GM23338 (cell line): ENCODE measurements at regions not wholly inside any gene's neighbourhood (a gene's known extent, or its start where the extent isn't known, plus 50 kb on each side); places are given as distances from the start of the nearest gene placed in this dataset.

ENCODE experiments used
- ATAC-seq: fragments of 200-7000 bp; cut with Tn5 transposase; 3 replicates; pipeline ENCODE4 v1.9.1; 2020
- DNase-seq: peaks from one replicate; pipeline ENCODE4 v3.0.0-alpha.2; 2015; ENCODE audit warnings: low spot score
- H2AFZ ChIP-seq: fragments of 200-600 bp; sonication (generic); 2 replicates; pipeline ENCODE4 v1.8.0; 2016; ENCODE audit warnings: antibody characterized with exemption, mild to moderate bottlenecking, moderate library complexity
- H3F3A ChIP-seq: fragments of 200-600 bp; sonication (generic); replicated peaks from 2 replicates; pipeline ENCODE4 v1.8.0; 2017; ENCODE audit warnings: antibody characterized with exemption, mixed run types, low read depth
- H3K27ac ChIP-seq: fragments of 200-600 bp; sonication (generic); 2 replicates; pipeline ENCODE4 v1.6.1; 2016; ENCODE audit warnings: low read depth
- H3K27me3 ChIP-seq: fragments of 200-600 bp; sonication (generic); 2 replicates; pipeline ENCODE4 v1.8.0; 2016; ENCODE audit warnings: mild to moderate bottlenecking, mixed run types, moderate library complexity; ENCODE audit not compliant: insufficient read depth
- H3K36me3 ChIP-seq: fragments of 200-600 bp; sonication (generic); 2 replicates; pipeline ENCODE4 v1.8.0; 2016; ENCODE audit warnings: mild to moderate bottlenecking; ENCODE audit not compliant: insufficient read depth
- H3K4me1 ChIP-seq: fragments of 200-600 bp; sonication (generic); 2 replicates; pipeline ENCODE4 v1.8.0; 2016; ENCODE audit warnings: mild to moderate bottlenecking, moderate library complexity; ENCODE audit not compliant: insufficient read depth
- H3K4me2 ChIP-seq: fragments of 200-600 bp; sonication (generic); 2 replicates; pipeline ENCODE4 v1.7.1; 2017; ENCODE audit warnings: mixed run types
- H3K4me3 ChIP-seq: fragments of 200-600 bp; sonication (generic); 2 replicates; pipeline ENCODE4 v1.6.1; 2016; ENCODE audit warnings: mixed run types
- H3K79me2 ChIP-seq: fragments of 200-600 bp; sonication (generic); replicated peaks from 2 replicates; pipeline ENCODE4 v1.8.0; 2017; ENCODE audit warnings: mild to moderate bottlenecking; ENCODE audit not compliant: insufficient read depth
- H3K9me2 ChIP-seq: fragments of 200-600 bp; sonication (generic); 2 replicates; pipeline ENCODE4 v1.8.0; 2017; ENCODE audit not compliant: insufficient read depth
- H4K20me1 ChIP-seq: fragments of 200-600 bp; sonication (generic); replicated peaks from 2 replicates; pipeline ENCODE4 v1.8.0; 2017; ENCODE audit warnings: mild to moderate bottlenecking; ENCODE audit not compliant: insufficient read depth
- H3K27ac Mint-ChIP-seq: 2 replicates; pipeline ENCODE4 v1.8.0; 2020; ENCODE audit warnings: inconsistent platforms, mild to moderate bottlenecking, moderate library complexity, mixed read lengths
- H3K27me3 Mint-ChIP-seq: 3 replicates; pipeline ENCODE4 v1.8.0; 2022; ENCODE audit warnings: low read depth, mild to moderate bottlenecking, moderate library complexity, mixed read lengths, inconsistent platforms; ENCODE audit not compliant: insufficient read depth, poor library complexity
- H3K36me3 Mint-ChIP-seq: 3 replicates; pipeline ENCODE4 v1.8.0; 2021; ENCODE audit warnings: low read depth, mild to moderate bottlenecking, inconsistent platforms, moderate library complexity, mixed read lengths
- H3K4me1 Mint-ChIP-seq: 3 replicates; pipeline ENCODE4 v1.8.0; 2020; ENCODE audit warnings: mild to moderate bottlenecking, inconsistent platforms, mixed read lengths
- H3K4me3 Mint-ChIP-seq: 3 replicates; pipeline ENCODE4 v1.8.0; 2021; ENCODE audit warnings: moderate library complexity, mild to moderate bottlenecking, inconsistent platforms, mixed read lengths
- H3K9me3 Mint-ChIP-seq: 3 replicates; pipeline ENCODE4 v1.8.0; 2020; ENCODE audit warnings: moderate library complexity, mild to moderate bottlenecking, inconsistent platforms, mixed read lengths
- EZH2 ChIP-seq: fragments of 200-600 bp; sonication (generic); IDR thresholded peaks from one replicate; pipeline ENCODE4 v1.8.0; 2017; ENCODE audit warnings: antibody characterized with exemption, mild to moderate bottlenecking, low read depth; ENCODE audit not compliant: unreplicated experiment
- EZH2phosphoT487 ChIP-seq: fragments of 200-600 bp; sonication (generic); IDR thresholded peaks from one replicate; pipeline ENCODE4 v1.8.1; 2018; ENCODE audit warnings: antibody characterized with exemption; ENCODE audit not compliant: unreplicated experiment
- JUNB ChIP-seq: IDR thresholded peaks from one replicate; pipeline ENCODE4 v1.6.1; 2016; ENCODE audit warnings: antibody characterized with exemption; ENCODE audit not compliant: unreplicated experiment
- NANOG ChIP-seq: IDR thresholded peaks from 2 replicates; pipeline ENCODE4 v1.6.1; 2016; ENCODE audit warnings: antibody characterized with exemption, borderline replicate concordance
- POLR2AphosphoS5 ChIP-seq: IDR thresholded peaks from 2 replicates; pipeline ENCODE4 v1.6.1; 2016; ENCODE audit warnings: antibody characterized with exemption, low read depth
- STAT1 ChIP-seq: IDR thresholded peaks from one replicate; pipeline ENCODE4 v1.6.1; 2016; ENCODE audit warnings: antibody characterized with exemption; ENCODE audit not compliant: unreplicated experiment
- ZNF331 ChIP-seq: fragments of 250-450 bp; sonication (Bioruptor Pico); IDR thresholded peaks from 2 replicates; pipeline ENCODE4 v1.5.0; 2020; ENCODE audit warnings: low read depth, mild to moderate bottlenecking, moderate library complexity
- TF ChIP-seq, protein P1 (sequence below): IDR thresholded peaks from 2 replicates; pipeline ENCODE4 v1.6.1; 2016; ENCODE audit warnings: antibody characterized with exemption
- TF ChIP-seq, protein P2 (sequence below): IDR thresholded peaks from one replicate; pipeline ENCODE4 v1.6.1; 2018; ENCODE audit warnings: antibody characterized with exemption; ENCODE audit not compliant: unreplicated experiment
- TF ChIP-seq, protein P3 (sequence below), 2 experiments: fragments of 200-600 bp in 1 of 2; sonication (generic) in 1 of 2; conservative IDR thresholded peaks; 2 replicates each; pipeline versions ENCODE4 v1.5.1 to v1.6.1; 2016 to 2017; ENCODE audit warnings: antibody characterized with exemption in 2 of 2, low read depth in 2 of 2, mild to moderate bottlenecking in 2 of 2, moderate library complexity in 1 of 2
- TF ChIP-seq, protein P4 (sequence below): fragments of 250-450 bp; sonication (Bioruptor Pico); IDR thresholded peaks from 2 replicates; pipeline ENCODE4 v1.5.0; 2020; ENCODE audit warnings: mild to moderate bottlenecking, moderate library complexity

DNA sequence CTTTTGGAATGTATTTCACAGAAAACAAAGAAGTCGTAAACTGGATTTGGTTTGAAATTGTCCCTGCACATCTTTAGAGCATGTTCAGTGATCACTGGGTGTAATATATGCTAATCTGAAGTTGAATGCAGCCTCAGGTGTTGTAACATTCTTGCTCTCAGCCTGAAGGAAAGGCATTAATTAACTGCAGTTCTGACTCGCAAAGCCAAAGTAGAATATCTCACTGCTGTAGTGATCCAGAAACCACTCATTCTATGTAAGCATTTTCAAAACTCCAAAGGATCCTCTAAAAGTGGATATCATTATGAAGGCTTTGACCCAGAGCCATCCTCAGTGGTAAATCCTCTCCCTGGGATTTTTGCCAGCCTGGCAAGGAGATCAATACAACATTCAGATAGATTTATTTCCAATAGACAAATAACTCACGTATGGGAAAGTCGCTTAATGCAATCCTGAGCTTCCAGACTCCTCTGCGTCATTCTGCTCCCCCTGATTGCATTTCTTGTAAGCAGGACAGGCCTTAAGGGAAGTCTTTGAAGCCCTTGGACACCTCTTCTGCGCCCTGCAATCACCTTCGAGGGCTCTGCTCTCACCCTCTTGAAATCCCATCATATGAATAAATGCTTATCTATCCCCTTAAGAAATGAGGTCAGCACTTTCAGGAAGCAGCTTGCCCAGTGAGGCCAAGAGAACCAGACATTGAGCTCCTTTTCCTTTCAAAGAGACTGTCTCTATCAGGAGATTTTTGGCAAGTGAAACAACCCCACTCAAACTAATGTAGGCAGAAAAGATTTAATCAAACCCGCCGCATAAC is 301.7 kb upstream of the NBEA start:
- H3K27me3 ChIP-seq = no peaks in the 10 kb centered on the region
- Mint-ChIP-seq H3K27me3 (peaks cover 2% of the 10 kb centered on the region), H3K9me3 (no peaks in the 10 kb centered on the region), H3K4me3 (no peak overlapping the region), H3K4me1 (peaks cover 38% of the 10 kb centered on the region), H3K36me3 (no peaks in the 10 kb centered on the region), H3K27ac (peak overlapping the region; percentile 5; the same call in 1 of the 2 replicates)
- H4K20me1 ChIP-seq = no peaks in the 10 kb centered on the region
- H2AFZ ChIP-seq = peak overlapping the region; percentile 66; the same call in 1 of the 2 replicates
- H3K79me2 ChIP-seq = no peaks in the 10 kb centered on the region
- peaks cover 10% of the 10 kb centered on the region; the same call in 1 of the 2 replicates for H3K9me2 ChIP-seq
- no peak overlapping the region for H3K4me3 ChIP-seq
- H3K36me3 ChIP-seq = no peaks in the 10 kb centered on the region
- H3K4me1 ChIP-seq = peaks cover 18% of the 10 kb centered on the region
- ATAC-seq (no peak), DNase-seq (no peak)
- no peak overlapping the region for H3K27ac ChIP-seq
- TF ChIP-seq, protein P1, sequence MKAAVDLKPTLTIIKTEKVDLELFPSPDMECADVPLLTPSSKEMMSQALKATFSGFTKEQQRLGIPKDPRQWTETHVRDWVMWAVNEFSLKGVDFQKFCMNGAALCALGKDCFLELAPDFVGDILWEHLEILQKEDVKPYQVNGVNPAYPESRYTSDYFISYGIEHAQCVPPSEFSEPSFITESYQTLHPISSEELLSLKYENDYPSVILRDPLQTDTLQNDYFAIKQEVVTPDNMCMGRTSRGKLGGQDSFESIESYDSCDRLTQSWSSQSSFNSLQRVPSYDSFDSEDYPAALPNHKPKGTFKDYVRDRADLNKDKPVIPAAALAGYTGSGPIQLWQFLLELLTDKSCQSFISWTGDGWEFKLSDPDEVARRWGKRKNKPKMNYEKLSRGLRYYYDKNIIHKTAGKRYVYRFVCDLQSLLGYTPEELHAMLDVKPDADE = no peak
- TF ChIP-seq POLR2AphosphoS5 = no peak
- TF ChIP-seq, protein P2, sequence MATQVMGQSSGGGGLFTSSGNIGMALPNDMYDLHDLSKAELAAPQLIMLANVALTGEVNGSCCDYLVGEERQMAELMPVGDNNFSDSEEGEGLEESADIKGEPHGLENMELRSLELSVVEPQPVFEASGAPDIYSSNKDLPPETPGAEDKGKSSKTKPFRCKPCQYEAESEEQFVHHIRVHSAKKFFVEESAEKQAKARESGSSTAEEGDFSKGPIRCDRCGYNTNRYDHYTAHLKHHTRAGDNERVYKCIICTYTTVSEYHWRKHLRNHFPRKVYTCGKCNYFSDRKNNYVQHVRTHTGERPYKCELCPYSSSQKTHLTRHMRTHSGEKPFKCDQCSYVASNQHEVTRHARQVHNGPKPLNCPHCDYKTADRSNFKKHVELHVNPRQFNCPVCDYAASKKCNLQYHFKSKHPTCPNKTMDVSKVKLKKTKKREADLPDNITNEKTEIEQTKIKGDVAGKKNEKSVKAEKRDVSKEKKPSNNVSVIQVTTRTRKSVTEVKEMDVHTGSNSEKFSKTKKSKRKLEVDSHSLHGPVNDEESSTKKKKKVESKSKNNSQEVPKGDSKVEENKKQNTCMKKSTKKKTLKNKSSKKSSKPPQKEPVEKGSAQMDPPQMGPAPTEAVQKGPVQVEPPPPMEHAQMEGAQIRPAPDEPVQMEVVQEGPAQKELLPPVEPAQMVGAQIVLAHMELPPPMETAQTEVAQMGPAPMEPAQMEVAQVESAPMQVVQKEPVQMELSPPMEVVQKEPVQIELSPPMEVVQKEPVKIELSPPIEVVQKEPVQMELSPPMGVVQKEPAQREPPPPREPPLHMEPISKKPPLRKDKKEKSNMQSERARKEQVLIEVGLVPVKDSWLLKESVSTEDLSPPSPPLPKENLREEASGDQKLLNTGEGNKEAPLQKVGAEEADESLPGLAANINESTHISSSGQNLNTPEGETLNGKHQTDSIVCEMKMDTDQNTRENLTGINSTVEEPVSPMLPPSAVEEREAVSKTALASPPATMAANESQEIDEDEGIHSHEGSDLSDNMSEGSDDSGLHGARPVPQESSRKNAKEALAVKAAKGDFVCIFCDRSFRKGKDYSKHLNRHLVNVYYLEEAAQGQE = no peak
- TF ChIP-seq, protein P3, sequence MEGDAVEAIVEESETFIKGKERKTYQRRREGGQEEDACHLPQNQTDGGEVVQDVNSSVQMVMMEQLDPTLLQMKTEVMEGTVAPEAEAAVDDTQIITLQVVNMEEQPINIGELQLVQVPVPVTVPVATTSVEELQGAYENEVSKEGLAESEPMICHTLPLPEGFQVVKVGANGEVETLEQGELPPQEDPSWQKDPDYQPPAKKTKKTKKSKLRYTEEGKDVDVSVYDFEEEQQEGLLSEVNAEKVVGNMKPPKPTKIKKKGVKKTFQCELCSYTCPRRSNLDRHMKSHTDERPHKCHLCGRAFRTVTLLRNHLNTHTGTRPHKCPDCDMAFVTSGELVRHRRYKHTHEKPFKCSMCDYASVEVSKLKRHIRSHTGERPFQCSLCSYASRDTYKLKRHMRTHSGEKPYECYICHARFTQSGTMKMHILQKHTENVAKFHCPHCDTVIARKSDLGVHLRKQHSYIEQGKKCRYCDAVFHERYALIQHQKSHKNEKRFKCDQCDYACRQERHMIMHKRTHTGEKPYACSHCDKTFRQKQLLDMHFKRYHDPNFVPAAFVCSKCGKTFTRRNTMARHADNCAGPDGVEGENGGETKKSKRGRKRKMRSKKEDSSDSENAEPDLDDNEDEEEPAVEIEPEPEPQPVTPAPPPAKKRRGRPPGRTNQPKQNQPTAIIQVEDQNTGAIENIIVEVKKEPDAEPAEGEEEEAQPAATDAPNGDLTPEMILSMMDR (conservative IDR thresholded peaks at IDR 0.05; ENCODE audit: low read depth in 2 of 2) = no peak
- no peak for TF ChIP-seq STAT1
- TF ChIP-seq JUNB = no peak
- no peak for TF ChIP-seq EZH2phosphoT487
- TF ChIP-seq ZNF331 (CRISPR knock-in tag) = no peak
- TF ChIP-seq, protein P4, sequence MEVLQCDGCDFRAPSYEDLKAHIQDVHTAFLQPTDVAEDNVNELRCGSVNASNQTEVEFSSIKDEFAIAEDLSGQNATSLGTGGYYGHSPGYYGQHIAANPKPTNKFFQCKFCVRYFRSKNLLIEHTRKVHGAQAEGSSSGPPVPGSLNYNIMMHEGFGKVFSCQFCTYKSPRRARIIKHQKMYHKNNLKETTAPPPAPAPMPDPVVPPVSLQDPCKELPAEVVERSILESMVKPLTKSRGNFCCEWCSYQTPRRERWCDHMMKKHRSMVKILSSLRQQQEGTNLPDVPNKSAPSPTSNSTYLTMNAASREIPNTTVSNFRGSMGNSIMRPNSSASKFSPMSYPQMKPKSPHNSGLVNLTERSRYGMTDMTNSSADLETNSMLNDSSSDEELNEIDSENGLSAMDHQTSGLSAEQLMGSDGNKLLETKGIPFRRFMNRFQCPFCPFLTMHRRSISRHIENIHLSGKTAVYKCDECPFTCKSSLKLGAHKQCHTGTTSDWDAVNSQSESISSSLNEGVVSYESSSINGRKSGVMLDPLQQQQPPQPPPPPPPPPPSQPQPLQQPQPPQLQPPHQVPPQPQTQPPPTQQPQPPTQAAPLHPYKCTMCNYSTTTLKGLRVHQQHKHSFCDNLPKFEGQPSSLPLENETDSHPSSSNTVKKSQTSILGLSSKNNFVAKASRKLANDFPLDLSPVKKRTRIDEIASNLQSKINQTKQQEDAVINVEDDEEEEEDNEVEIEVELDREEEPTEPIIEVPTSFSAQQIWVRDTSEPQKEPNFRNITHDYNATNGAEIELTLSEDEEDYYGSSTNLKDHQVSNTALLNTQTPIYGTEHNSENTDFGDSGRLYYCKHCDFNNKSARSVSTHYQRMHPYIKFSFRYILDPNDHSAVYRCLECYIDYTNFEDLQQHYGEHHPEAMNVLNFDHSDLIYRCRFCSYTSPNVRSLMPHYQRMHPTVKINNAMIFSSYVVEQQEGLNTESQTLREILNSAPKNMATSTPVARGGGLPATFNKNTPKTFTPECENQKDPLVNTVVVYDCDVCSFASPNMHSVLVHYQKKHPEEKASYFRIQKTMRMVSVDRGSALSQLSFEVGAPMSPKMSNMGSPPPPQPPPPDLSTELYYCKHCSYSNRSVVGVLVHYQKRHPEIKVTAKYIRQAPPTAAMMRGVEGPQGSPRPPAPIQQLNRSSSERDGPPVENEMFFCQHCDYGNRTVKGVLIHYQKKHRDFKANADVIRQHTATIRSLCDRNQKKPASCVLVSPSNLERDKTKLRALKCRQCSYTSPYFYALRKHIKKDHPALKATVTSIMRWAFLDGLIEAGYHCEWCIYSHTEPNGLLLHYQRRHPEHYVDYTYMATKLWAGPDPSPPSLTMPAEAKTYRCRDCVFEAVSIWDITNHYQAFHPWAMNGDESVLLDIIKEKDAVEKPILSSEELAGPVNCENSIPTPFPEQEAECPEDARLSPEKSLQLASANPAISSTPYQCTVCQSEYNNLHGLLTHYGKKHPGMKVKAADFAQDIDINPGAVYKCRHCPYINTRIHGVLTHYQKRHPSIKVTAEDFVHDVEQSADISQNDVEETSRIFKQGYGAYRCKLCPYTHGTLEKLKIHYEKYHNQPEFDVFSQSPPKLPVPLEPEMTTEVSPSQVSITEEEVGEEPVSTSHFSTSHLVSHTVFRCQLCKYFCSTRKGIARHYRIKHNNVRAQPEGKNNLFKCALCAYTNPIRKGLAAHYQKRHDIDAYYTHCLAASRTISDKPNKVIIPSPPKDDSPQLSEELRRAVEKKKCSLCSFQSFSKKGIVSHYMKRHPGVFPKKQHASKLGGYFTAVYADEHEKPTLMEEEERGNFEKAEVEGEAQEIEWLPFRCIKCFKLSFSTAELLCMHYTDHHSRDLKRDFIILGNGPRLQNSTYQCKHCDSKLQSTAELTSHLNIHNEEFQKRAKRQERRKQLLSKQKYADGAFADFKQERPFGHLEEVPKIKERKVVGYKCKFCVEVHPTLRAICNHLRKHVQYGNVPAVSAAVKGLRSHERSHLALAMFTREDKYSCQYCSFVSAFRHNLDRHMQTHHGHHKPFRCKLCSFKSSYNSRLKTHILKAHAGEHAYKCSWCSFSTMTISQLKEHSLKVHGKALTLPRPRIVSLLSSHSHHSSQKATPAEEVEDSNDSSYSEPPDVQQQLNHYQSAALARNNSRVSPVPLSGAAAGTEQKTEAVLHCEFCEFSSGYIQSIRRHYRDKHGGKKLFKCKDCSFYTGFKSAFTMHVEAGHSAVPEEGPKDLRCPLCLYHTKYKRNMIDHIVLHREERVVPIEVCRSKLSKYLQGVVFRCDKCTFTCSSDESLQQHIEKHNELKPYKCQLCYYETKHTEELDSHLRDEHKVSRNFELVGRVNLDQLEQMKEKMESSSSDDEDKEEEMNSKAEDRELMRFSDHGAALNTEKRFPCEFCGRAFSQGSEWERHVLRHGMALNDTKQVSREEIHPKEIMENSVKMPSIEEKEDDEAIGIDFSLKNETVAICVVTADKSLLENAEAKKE = no peak
- TF ChIP-seq NANOG = no peak
- TF ChIP-seq EZH2 = no peak
- H3F3A ChIP-seq = no peaks in the 10 kb centered on the region
- no peak overlapping the region for H3K4me2 ChIP-seq
